HG03460 (cell line): ENCODE measurements at regions not wholly inside any gene's neighbourhood (a gene's known extent, or its start where the extent isn't known, plus 50 kb on each side); places are given as distances from the start of the nearest gene placed in this dataset.

Source experiments
- ATAC-seq: cut with Tn5 transposase; IDR thresholded peaks from one replicate; pipeline ENCODE4 v1.9.1; 2021; ENCODE audit not compliant: unreplicated experiment

DNA sequence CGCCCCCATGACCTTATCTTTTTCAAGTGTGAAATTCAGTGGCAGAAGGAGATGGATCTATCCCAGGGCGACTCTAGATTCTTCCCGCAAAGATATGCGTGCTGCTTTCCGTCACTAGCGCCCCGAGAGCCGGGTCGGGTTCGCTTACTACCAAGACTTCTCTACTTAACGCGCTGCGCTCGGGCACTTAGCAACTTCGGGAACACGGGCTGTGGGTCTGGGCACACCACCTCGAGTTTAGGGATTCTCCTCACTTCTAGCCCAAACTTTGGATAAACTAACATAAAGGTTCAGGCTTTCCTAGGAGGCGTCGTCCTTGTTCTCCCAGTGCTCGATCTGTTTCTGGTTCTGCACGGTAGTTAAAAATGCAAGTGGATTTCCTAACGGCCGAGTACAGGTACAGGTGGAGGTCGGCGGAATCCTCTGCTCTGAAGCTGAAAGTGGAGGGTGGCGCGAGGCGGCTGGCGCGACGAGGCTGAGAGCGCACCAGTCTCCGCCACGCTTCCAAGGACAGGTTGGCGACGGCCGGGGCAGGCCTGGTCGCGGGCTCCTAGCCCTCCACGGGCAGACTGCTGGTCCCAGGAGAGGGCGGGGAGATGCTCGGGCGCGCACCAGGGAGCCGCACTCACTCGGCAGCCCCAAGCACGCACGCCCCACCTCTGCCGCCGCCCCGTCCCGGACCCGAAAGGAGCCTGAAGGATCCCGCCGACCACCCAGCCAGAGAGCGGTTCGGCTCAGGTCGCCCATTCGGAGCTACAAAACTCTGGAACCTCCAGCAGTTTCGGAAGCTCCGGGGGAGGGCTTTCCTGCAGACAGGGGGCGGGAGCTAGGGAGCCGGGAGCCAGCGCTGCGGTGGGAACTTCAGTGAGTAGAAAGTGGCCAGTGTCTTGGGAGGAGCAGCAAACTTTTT, 100.8 kb upstream of the TENM3 start:
- no peak for ATAC-seq

GRCh38 chr4:182143086-182143821, 99.9 kb upstream of the TENM3 start:
- no peak for ATAC-seq

DNA sequence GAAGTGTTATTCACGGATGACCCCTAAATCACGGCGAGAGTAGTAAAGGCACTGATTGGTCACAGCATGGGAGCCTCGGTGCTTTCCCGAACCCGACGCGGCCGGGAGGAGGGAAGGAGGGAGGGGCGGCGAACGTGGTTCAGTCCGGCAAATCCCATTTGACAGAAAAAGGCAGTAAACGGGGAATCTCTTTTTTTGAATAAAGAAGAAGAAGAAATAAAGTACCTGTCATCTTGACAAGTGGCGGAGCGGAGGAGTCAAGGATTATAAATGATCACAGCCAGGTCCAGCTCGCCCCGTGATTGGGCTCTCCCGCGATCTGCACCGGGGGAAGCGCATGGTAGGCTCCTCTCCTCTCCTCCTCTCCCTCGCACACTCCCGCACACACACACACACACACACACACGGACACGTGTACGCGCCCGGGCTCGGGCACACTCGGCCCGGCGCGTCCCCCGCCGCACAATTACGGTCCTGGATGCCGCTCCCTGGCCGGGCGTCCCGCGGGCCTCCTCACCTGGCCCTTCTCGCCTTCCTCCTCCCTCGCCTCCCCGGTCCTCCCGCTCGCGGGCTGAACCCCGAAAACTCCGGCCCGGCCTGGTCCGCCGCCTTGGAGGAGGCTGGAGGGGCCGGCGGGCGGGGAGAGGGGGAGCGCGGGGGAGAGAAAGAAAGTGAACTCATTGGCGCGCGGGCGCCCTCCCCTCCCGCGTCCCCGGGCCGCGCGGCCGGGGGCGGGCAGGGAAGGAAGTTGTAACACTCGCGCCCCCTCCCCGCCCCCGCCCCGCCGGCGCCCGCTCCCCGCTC, 99.2 kb upstream of the TENM3 start:
- no peak for ATAC-seq

- no peak for ATAC-seq
These were observed 98.4 kb upstream of the TENM3 start for GRCh38 chr4:182144626-182145333.

GRCh38 chr4:182145334-182145905, 97.8 kb upstream of the TENM3 start:
- ATAC-seq, result no peak

- ATAC-seq, result no peak
These were observed 95.8 kb upstream of the TENM3 start for GRCh38 chr4:182147391-182147790.

GRCh38 chr4:182150645-182151044, 92.6 kb upstream of the TENM3 start:
- ATAC-seq, result no peak

GRCh38 chr4:182155806-182156205, 87.4 kb upstream of the TENM3 start:
- no peak for ATAC-seq

GRCh38 chr4:182163180-182163579, 80.0 kb upstream of the TENM3 start:
- ATAC-seq, result no peak

- no peak for ATAC-seq
These were observed 73.6 kb upstream of the TENM3 start for GRCh38 chr4:182169572-182169971.

DNA sequence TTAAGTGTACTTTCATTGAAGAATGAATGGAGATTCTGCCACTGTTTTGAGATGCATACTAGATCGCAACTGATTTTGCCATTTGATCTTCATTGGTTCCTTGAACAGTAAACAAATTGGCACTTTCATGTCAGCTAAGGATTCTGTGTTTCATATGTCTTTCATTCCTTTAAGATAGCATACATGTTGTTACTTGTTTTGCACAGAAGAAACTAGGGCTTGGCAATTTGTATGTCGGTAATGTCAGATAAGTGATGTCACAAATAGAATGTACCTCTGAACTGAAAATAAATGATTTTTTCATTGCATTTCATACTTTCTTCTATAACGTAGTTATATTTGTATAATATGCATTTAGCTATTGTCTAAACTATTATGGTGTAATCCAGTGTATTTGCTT, 73.2 kb upstream of the TENM3 start:
- ATAC-seq, result no peak

DNA sequence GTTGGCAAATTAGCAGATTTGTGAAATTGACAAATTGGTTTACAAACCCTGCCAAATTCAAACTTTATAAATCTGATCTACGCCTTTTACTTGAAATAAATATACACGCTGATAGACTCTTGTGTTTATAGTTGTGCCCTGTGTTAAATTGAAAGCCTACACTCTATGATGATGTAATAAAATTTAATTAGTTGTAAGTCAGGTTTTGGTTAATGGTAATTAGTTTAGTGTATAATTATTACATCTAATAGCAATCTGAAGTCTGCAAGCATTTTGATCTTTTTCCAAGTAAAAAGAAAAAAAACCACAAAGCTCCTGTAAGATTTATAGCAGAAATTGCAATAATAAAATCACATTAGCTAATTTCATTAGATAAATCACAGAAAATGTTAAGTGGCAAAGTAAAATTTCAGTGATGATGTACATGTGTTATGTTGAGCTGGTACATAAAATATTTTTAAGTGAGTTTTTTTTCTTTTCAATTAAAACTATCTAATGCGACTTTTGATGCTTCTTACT, 72.7 kb upstream of the TENM3 start:
- no peak for ATAC-seq

- ATAC-seq, result no peak
These were observed 68.2 kb upstream of the TENM3 start for GRCh38 chr4:182174979-182175378.

GRCh38 chr4:182175788-182176519, 67.2 kb upstream of the TENM3 start:
- no peak for ATAC-seq

- no peak for ATAC-seq
These were observed 66.0 kb upstream of the TENM3 start for GRCh38 chr4:182177166-182177565.

DNA sequence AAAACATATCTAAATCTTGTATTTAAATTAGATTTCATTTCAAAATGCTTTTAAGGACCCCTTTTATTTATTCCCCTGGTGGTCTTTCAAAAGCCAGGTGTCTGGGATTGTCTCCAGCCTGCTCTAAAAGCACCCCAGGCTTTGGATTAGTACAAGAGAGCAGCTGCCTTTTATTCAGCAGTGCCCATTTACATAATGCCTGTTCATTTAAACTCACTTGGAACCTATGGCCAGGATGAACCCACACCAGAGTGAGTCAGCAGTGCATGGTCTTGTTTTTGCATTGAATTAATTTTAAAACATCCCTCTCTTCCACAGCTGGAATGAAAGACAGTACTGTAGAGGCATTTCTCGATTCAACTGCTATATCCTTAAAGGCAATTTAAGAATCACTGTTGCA, 64.1 kb upstream of the TENM3 start:
- no peak for ATAC-seq

- ATAC-seq, result no peak
These were observed 63.5 kb upstream of the TENM3 start for GRCh38 chr4:182179751-182180150.

GRCh38 chr4:182185491-182185890, 57.7 kb upstream of the TENM3 start:
- ATAC-seq, result no peak

- ATAC-seq, result no peak
These were observed 55.5 kb upstream of the TENM3 start for GRCh38 chr4:182187674-182188073.

GRCh38 chr4:182188622-182189021, 54.6 kb upstream of the TENM3 start:
- ATAC-seq, result no peak
